NT2/D1 (cell line): ENCODE measurements at regions not wholly inside any gene's neighbourhood (a gene's known extent, or its start where the extent isn't known, plus 50 kb on each side); places are given as distances from the start of the nearest gene placed in this dataset.

ENCODE experiments used
- DNase-seq: peaks from one replicate; pipeline ENCODE4 v3.0.0-alpha.2; 2011; ENCODE audit warnings: low read depth, low spot score
- H3K27me3 ChIP-seq: 2 replicates; pipeline ENCODE4 v1.6.0; 2011; ENCODE audit warnings: mild to moderate bottlenecking; ENCODE audit not compliant: insufficient read length, insufficient read depth
- H3K36me3 ChIP-seq: 2 replicates; pipeline ENCODE4 v1.6.1; 2011; ENCODE audit warnings: mild to moderate bottlenecking, low read length, mixed read lengths; ENCODE audit not compliant: insufficient read depth, insufficient read length
- H3K4me1 ChIP-seq: 2 replicates; pipeline ENCODE4 v1.5.1; 2011; ENCODE audit not compliant: insufficient read depth, insufficient read length
- H3K4me3 ChIP-seq: 2 replicates; pipeline ENCODE4 v1.5.1; 2011; ENCODE audit warnings: low read depth; ENCODE audit not compliant: insufficient read length
- H3K9ac ChIP-seq: 2 replicates; pipeline ENCODE4 v1.6.0; 2011; ENCODE audit warnings: low read depth; ENCODE audit not compliant: insufficient read length
- H3K9me3 ChIP-seq: 2 replicates; pipeline ENCODE4 v1.5.1; 2011; ENCODE audit warnings: mild to moderate bottlenecking, low read length; ENCODE audit not compliant: insufficient read depth
- SUZ12 ChIP-seq: IDR thresholded peaks from 2 replicates; pipeline ENCODE4 v1.6.1; 2011; ENCODE audit not compliant: insufficient read length, insufficient read depth; ENCODE audit errors: extremely low read depth
- YY1 ChIP-seq: IDR thresholded peaks from 2 replicates; pipeline ENCODE4 v1.6.1; 2011; ENCODE audit not compliant: insufficient read length, insufficient read depth
- ZNF274 ChIP-seq: IDR thresholded peaks from 2 replicates; pipeline ENCODE4 v1.6.1; 2011; ENCODE audit warnings: mild to moderate bottlenecking, low read depth, low read length

GRCh38 chr1:221510793-221511503, 230.9 kb downstream of the DUSP10 start:
- TF ChIP-seq YY1: no peak
- TF ChIP-seq ZNF274: no peak
- no peak for TF ChIP-seq SUZ12
- no peak overlapping the region for H3K9ac ChIP-seq
- no peaks in the 10 kb centered on the region for H3K36me3 ChIP-seq
- peaks cover 8% of the 10 kb centered on the region for H3K9me3 ChIP-seq
- H3K4me3 ChIP-seq: no peak overlapping the region
- H3K4me1 ChIP-seq: no peaks in the 10 kb centered on the region
- H3K27me3 ChIP-seq: no peaks in the 10 kb centered on the region
- no peak for DNase-seq

GRCh38 chr1:221511797-221512196, 230.1 kb downstream of the DUSP10 start:
- H3K4me3 ChIP-seq: no peak overlapping the region
- TF ChIP-seq YY1 (no peak), ZNF274 (no peak), SUZ12 (no peak)
- DNase-seq: no peak
- no peaks in the 10 kb centered on the region for H3K36me3 ChIP-seq
- no peak overlapping the region for H3K9ac ChIP-seq
- H3K9me3 ChIP-seq: no peaks in the 10 kb centered on the region
- no peaks in the 10 kb centered on the region for H3K27me3 ChIP-seq
- H3K4me1 ChIP-seq: no peaks in the 10 kb centered on the region

- Histone ChIP-seq H3K4me1 (no peaks in the 10 kb centered on the region), H3K9ac (no peak overlapping the region), H3K4me3 (no peak overlapping the region), H3K36me3 (no peaks in the 10 kb centered on the region), H3K27me3 (no peaks in the 10 kb centered on the region), H3K9me3 (no peaks in the 10 kb centered on the region)
- no peak for TF ChIP-seq SUZ12
- no peak for TF ChIP-seq ZNF274
- no peak for TF ChIP-seq YY1
- DNase-seq: no peak
Measured at GRCh38 chr1:221514806-221515205, 227.1 kb downstream of the DUSP10 start.

- H3K4me3 ChIP-seq: no peak overlapping the region
- no peaks in the 10 kb centered on the region for H3K27me3 ChIP-seq
- TF ChIP-seq YY1: no peak
- TF ChIP-seq ZNF274: no peak
- TF ChIP-seq SUZ12: no peak
- no peaks in the 10 kb centered on the region for H3K36me3 ChIP-seq
- no peaks in the 10 kb centered on the region for H3K4me1 ChIP-seq
- DNase-seq: no peak
- no peaks in the 10 kb centered on the region for H3K9me3 ChIP-seq
- H3K9ac ChIP-seq: no peak overlapping the region
Measured at GRCh38 chr1:221515496-221515895, 226.4 kb downstream of the DUSP10 start.

- Histone ChIP-seq H3K9ac (no peak overlapping the region), H3K27me3 (no peaks in the 10 kb centered on the region), H3K4me3 (no peak overlapping the region), H3K36me3 (no peaks in the 10 kb centered on the region), H3K9me3 (no peaks in the 10 kb centered on the region), H3K4me1 (no peaks in the 10 kb centered on the region)
- DNase-seq: no peak
- TF ChIP-seq ZNF274 (no peak), YY1 (no peak), SUZ12 (no peak)
Measured at GRCh38 chr1:221517961-221518360, 223.9 kb downstream of the DUSP10 start.

- Histone ChIP-seq H3K4me3 (no peak overlapping the region), H3K9ac (no peak overlapping the region), H3K36me3 (no peaks in the 10 kb centered on the region), H3K9me3 (no peaks in the 10 kb centered on the region), H3K27me3 (no peaks in the 10 kb centered on the region), H3K4me1 (no peaks in the 10 kb centered on the region)
- TF ChIP-seq ZNF274 (no peak), YY1 (no peak), SUZ12 (no peak)
- DNase-seq: no peak
Measured at GRCh38 chr1:221520250-221520649, 221.6 kb downstream of the DUSP10 start.

GRCh38 chr1:221521686-221522085, 220.2 kb downstream of the DUSP10 start:
- Histone ChIP-seq H3K36me3 (no peaks in the 10 kb centered on the region), H3K4me1 (no peaks in the 10 kb centered on the region), H3K9ac (no peak overlapping the region), H3K9me3 (no peaks in the 10 kb centered on the region), H3K27me3 (no peaks in the 10 kb centered on the region), H3K4me3 (no peak overlapping the region)
- DNase-seq: no peak
- no peak for TF ChIP-seq SUZ12
- TF ChIP-seq ZNF274: no peak
- TF ChIP-seq YY1: no peak

GRCh38 chr1:221522529-221522940, 219.4 kb downstream of the DUSP10 start:
- no peak for TF ChIP-seq ZNF274
- no peak for TF ChIP-seq YY1
- no peak for TF ChIP-seq SUZ12
- DNase-seq: no peak

More at GRCh38 chr1:221522529-221522940, 219.4 kb downstream of the DUSP10 start:
- no peaks in the 10 kb centered on the region for H3K36me3 ChIP-seq
- H3K27me3 ChIP-seq: no peaks in the 10 kb centered on the region
- H3K9me3 ChIP-seq: no peaks in the 10 kb centered on the region
- H3K9ac ChIP-seq: no peak overlapping the region
- no peak overlapping the region for H3K4me3 ChIP-seq
- no peaks in the 10 kb centered on the region for H3K4me1 ChIP-seq
